ENCODE measurements at regions not wholly inside any gene's neighbourhood (a gene's known extent, or its start where the extent isn't known, plus 50 kb on each side); places are given as distances from the start of the nearest gene placed in this dataset.

DNA sequence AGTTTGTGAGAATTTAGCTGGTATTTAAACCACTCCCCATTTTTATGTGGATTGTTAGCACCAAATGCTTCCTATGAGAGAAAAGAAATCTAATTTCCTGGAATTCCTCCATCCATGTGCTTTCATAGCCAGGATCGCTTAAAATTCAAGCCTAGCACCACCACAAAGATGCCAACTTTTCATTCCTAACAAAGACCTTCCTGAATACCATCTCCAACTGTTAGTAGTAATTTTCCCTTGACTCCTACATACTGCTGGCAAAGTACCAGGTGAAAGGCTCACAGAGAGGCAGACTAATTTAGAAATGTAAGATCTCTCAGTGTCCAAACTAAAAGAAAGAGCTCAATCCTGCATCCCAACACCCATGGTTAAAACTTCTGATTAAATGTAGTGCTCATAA lies 386.3 kb downstream of the KCTD12 start:
- TF ChIP-seq, protein P1, sequence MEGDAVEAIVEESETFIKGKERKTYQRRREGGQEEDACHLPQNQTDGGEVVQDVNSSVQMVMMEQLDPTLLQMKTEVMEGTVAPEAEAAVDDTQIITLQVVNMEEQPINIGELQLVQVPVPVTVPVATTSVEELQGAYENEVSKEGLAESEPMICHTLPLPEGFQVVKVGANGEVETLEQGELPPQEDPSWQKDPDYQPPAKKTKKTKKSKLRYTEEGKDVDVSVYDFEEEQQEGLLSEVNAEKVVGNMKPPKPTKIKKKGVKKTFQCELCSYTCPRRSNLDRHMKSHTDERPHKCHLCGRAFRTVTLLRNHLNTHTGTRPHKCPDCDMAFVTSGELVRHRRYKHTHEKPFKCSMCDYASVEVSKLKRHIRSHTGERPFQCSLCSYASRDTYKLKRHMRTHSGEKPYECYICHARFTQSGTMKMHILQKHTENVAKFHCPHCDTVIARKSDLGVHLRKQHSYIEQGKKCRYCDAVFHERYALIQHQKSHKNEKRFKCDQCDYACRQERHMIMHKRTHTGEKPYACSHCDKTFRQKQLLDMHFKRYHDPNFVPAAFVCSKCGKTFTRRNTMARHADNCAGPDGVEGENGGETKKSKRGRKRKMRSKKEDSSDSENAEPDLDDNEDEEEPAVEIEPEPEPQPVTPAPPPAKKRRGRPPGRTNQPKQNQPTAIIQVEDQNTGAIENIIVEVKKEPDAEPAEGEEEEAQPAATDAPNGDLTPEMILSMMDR (IDR thresholded peaks at IDR 0.05), result no peak
- TF ChIP-seq POLR2A (IDR thresholded peaks at IDR 0.05) (no peak), EP300 (IDR thresholded peaks at IDR 0.05) (no peak)

Data from tibial nerve (tissue), 4 donors.